Spleen (tissue), 7 donors: ENCODE measurements at regions not wholly inside any gene's neighbourhood (a gene's known extent, or its start where the extent isn't known, plus 50 kb on each side); places are given as distances from the start of the nearest gene placed in this dataset.

Source experiments
- CTCF ChIP-seq, 11 experiments: fragments of 200-600 bp in 7 of 11; fragments of 450-650 bp in 4 of 11; sonication (generic) in 4 of 11; IDR thresholded peaks in 8 of 11; conservative IDR thresholded peaks in 3 of 11; 1 replicate in 7 of 11; 2 replicates in 4 of 11; pipeline versions ENCODE4 v1.4.0 to v1.8.0; 2016 to 2021; ENCODE audit warnings: antibody characterized with exemption in 11 of 11, inconsistent platforms in 4 of 11, mild to moderate bottlenecking in 1 of 11
- POLR2A ChIP-seq, 3 donors: fragments of 450-650 bp; IDR thresholded peaks; one replicate each; pipeline ENCODE4 v1.5.1; 2017; ENCODE audit warnings: antibody characterized with exemption in 3 of 3, mild to moderate bottlenecking in 1 of 3
- POLR2AphosphoS5 ChIP-seq, 3 donors: sonication (generic); formaldehyde crosslinking; IDR thresholded peaks; one replicate each; pipeline ENCODE4 v1.5.1; 2017; ENCODE audit warnings: antibody characterized with exemption in 3 of 3
- donor health status: DM: no; HTN: no; CAD: no; lungs with moderate emphysema.
- donor health status: DM: no; HTN: no; CAD: no.
- donor health status: DM: no; HTN: no; CAD: no.

GRCh38 chr12:88431246-88431645, 149.0 kb downstream of the KITLG start:
- TF ChIP-seq CTCF (IDR thresholded peaks at IDR 0.05 in 8 of 11, conservative IDR thresholded peaks at IDR 0.05 in 3 of 11), result no peak
- TF ChIP-seq POLR2A (IDR thresholded peaks at IDR 0.05), result no peak
- TF ChIP-seq POLR2AphosphoS5 (IDR thresholded peaks at IDR 0.05), result no peak
